HG02678 (cell line): ENCODE measurements at regions not wholly inside any gene's neighbourhood (a gene's known extent, or its start where the extent isn't known, plus 50 kb on each side); places are given as distances from the start of the nearest gene placed in this dataset.
"Not testable (repeated sequence)": the region's sequence is repeated elsewhere in the genome, so short reads cannot be mapped to it uniquely, and the experiment has no call there.

Experiments
- ATAC-seq: cut with Tn5 transposase; IDR thresholded peaks from one replicate; pipeline ENCODE4 v1.9.1; 2021; ENCODE audit warnings: mild to moderate bottlenecking, moderate library complexity; ENCODE audit not compliant: unreplicated experiment

DNA sequence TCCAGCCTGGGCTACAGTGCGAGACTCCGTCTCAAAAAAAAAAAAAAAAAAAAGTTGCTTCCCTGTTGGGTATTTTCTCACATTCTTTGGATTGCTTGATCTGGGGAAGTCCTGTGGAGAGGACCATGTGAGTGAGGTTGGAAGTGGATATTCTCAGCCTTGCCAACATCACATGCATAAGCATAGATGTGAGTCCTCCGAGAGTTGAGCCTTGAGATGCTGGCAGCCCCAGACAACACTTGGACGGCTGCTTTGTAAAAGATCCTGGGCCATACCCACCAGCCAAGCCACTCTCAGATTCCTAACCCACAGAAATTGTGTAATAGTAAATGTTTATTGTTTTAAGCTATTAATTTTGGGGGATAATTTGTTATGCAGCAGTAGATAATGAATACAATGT is 1570.0 kb upstream of the GOT2 start:
- ATAC-seq: no peak

DNA sequence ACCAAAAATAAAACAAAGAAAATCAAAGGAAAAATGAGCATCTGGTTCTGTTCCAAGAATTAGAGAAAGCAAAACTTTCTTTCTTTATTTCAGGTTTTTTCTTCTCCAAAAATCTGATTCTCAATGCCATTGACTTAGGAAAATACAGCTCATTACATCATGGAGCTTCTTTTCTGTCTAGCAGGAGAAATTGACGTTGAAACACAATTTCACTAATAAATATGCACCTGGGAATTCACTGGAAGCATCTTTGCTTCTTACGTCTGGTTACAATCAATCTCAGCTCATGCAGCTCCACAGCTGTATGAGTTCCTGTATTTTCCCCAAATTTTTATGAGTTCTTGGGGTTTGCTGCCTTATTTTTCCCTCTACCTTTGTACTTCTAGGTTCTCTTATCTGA is 1568.6 kb upstream of the GOT2 start:
- ATAC-seq: no peak

DNA sequence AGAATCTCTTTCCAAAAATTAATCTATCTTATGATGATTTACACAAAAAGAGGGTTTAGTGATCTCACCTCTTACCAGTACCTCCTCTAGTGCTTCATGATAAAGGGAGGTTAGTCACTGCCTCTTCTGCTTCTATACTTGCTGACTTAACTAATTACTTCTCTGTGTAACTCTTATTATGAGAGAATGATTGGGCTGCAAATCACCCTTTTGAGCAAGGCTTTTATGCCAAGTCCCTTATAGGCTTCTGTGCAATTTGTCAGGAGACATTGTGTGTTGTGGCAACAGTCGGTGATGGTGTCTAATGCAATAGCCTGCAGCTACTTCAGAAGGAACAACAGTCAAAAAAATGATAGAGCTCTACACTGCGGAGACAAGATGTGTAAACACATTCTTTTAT is 1568.1 kb upstream of the GOT2 start:
- no peak for ATAC-seq

DNA sequence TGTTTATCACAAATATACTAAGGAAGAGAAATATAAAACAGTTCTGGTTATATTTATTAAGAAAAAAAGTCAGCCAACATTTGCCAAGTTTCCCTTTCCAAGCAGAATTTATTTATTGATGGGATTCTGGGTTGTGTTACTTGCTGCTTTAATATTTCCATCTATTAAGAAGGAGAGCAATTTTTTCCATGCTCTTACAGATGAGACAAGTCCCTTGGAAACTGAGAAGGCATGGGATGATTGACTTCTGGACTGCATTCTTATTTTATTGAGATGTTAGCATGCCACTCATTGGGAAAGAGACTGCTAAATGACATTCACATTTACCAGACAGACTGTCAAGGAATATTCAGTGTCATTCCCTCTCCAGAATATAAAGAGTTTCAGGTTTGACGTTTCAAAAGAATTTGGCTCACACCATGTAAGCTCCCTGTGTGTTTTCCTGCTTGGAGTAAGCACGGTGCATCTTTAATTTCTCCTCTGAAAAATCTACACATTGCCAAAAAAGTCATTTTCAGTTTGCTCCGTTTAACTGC is 1565.2 kb upstream of the GOT2 start:
- no peak for ATAC-seq

GRCh38 chr16:60295451-60295850 is 1561.3 kb upstream of the GOT2 start:
- no peak for ATAC-seq

GRCh38 chr16:60285794-60286193 is 1551.7 kb upstream of the GOT2 start:
- no peak for ATAC-seq

DNA sequence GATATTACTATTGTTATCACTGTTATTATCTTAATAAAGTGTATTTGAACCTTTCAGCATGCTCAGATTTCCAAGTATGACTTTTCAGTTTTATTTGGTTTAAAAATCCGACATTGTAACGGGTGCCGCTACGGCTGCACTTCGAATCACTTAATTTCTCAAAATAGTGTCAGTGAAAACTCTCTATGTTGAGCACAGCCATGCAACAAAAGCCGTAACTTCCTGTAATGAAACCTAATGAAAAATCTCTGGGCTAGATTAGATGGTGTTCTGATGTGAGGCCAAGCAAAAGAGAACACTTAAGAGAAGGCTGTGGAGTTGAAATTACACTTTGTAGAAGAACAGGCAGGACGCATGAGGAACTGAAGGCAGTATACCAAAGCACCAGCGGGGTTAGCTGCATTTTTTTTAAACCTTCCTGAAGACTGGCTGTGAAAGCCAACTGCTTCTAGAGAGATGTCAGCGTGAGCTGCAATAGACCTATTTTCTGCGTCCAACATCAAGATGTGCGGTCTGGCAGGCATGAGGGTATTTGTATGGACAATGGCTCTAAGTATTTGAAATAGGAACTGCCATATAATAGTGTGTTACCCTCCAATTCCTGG is 1545.0 kb upstream of the GOT2 start:
- no peak for ATAC-seq

- no peak for ATAC-seq
Observed at GRCh38 chr16:60274431-60275019, 1540.4 kb upstream of the GOT2 start.

DNA sequence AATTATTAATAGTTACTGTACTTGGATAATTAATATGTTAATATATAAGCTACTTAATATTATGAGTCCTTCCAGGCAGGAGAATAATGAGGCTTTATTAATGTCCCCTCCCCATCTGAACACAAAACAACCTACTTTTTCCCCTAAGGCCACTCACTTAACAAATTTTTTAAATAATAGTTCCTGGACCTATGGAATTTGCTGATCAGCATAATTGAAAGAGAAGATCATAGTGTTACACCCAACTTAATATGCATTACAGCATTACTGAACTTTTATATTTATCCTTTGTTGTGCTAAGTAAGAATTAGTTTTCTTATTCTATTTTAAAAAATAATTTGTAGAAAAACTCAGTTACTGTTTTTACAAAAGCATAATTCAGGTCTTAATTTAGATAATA is 1537.7 kb upstream of the GOT2 start:
- no peak for ATAC-seq

- ATAC-seq: no peak
Observed at GRCh38 chr16:60271025-60271771, 1537.1 kb upstream of the GOT2 start.

DNA sequence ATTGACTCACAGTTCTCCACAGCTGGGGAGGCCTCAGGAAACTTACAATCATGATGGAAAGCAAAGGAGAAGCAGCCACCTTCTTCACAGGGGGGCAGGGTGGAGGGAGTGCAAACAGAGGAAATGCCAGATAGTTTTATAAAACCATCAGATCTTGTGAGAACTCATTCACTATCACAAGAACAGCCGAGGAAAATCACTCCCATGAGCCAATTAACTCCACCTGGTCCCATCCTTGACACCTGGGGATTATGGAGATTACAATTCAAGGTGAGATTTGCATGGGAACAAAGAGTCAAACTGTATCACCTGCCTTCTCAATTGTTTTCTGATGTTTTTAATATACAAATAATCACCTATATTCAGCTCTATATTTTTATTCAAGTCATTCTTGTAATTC is 1527.3 kb upstream of the GOT2 start:
- ATAC-seq: no peak

GRCh38 chr16:60259956-60260355 is 1525.8 kb upstream of the GOT2 start:
- no peak for ATAC-seq

DNA sequence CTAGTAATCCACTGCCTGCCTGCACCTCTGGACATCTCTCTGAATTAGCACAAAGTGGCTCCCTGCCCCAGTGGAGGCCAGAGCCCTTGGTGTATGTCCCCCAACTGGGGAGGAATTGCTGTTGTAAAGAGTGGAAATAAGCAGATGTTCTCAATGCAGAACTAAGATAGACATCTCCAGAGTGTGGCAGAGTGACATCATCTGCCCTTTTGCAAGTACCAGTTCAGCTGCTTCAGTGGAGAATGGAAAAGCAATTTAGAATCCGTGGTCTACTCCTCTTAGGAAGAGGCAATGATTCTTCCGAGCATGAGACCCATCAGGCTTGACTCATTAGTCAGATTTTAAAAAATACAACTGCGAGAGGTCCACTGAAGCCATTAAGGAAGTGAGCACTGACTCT is 1512.0 kb upstream of the GOT2 start:
- ATAC-seq: no peak

- ATAC-seq: no peak
Observed at GRCh38 chr16:60241671-60242070, 1507.6 kb upstream of the GOT2 start.

DNA sequence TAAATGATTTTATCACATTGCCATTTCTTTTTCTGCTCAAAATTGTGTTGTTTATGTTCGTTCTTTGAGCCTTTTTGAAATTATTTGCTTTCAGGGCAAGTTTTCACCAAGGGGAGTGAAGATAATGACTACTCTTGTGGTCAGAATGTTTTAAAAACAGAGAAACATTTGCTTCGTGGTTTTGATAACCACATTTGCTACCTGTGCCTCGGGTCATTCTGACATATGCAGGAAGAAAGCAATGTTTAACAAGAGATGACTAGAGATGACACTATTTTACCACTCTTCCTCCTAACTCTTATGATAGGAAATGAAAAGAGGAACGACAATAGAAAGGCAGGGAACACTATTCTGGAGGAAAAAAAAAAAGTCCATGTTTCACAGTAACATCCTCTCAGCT is 1496.5 kb upstream of the GOT2 start:
- ATAC-seq: no peak

DNA sequence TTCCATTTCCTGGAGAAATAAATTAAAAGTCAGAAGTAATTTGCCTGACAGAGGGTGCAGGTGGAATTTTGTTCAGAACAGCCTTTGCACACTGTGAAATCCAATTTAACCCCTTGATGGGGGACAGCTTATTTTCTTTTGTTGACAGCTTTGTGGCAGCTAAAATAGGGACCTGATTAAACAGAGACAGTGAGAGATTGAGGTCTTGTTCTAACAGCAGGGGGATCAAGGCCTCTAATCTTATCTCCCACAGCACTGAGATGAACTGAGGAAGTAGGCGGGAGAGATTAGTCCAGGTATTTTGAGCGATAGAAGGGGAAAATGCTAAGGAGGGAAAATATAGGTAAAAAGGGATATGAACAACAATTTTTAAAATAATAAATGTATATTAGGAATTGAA is 1491.4 kb upstream of the GOT2 start:
- ATAC-seq: no peak

GRCh38 chr16:60217787-60218186 is 1483.7 kb upstream of the GOT2 start:
- ATAC-seq: no peak

DNA sequence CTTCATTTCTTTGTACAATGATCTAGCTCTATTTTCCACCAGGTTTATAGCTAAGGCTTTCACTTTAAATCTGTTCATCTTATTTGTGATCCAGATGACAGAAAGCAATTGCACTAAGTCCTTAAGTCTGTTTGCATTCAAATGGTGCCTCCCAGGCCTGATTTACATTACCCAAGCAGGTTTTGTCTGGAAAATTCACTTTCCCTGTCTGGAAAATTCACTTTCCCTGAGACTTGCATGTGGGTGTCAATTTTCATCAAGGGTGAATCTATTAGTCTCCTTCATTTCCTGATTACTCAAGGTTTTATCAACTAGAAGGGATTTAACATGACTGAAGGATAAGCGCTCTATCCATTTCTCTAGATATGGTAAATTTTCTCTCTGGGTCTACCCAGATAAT is 1480.2 kb upstream of the GOT2 start:
- ATAC-seq: no peak

DNA sequence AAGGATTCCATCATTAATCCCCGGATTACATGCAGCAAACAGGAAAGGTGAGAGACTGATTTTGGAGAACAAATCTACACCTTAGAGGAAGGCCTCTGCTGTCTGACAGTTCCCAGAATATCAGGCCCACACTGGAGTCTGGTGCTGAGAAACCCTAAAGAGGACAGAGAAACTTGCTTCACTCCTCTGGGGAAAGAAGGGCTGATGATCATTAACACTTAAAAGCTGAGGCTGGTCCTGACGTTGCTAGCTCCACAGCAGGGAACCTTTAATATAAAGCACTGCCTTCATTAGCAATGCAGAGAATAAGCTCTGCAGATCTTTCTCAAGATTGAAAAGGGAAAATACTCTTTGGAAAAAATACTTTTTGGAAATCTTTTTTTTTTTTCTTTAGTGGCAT is 1472.4 kb upstream of the GOT2 start:
- no peak for ATAC-seq

- ATAC-seq: no peak
Observed at GRCh38 chr16:60204181-60204580, 1470.1 kb upstream of the GOT2 start.

DNA sequence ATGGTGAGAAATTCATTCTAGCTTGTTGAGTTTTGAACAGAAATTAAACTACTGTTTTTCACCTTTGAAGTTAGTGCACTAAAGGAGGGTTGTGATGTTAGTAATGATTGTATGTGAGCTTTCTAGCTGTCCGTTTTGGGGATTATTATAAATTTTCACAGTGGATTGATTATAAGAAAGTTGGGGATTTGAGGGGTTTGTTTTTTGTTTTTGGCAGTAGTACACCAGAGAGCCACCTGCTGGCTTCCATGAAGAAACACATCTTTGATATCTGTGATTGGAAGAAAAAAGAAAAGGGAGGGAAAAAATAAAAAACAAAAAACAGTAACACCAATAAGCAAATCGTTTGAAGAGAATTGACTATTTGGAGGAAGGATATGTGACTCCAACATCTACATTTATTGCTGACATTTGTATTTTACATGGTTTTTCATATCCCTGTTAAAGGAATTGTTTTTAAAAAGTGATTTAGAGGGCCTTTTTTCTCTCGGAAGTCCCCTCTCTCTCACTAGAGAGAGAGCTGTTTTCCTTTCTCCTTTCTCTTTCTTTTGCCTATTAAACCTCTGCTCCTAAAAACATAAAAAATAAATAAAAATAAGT is 1469.5 kb upstream of the GOT2 start:
- ATAC-seq: no peak

DNA sequence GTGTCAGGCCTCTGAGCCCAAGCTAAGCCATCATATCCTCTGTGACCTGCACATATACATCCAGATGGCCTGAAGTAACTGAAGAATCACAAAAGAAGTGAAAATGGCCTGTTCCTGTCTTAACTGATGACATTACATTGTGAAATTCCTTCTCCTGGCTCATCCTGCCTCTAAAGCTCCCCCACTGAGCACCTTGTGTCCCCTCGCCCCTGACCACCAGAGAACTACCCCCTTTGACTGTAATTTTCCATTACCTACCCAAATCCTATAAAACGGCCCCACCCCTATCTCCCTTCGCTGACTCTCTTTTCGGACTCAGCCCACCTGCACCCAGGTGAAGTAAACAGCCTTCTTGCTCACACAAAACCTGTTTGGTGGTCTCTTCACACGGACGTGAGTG is 1466.6 kb upstream of the GOT2 start:
- ATAC-seq: not testable (repeated sequence)
